ENCODE measurements at regions not wholly inside any gene's neighbourhood (a gene's known extent, or its start where the extent isn't known, plus 50 kb on each side); places are given as distances from the start of the nearest gene placed in this dataset.

GRCh38 chr17:79216391-79216790 is 141.8 kb downstream of the ENGASE start:
- DNase-seq (ENCODE audit: extremely low read depth, low read depth) = no peak

- no peak for DNase-seq (ENCODE audit: extremely low read depth, low read depth)
Measured at GRCh38 chr17:79215631-79216030, 141.0 kb downstream of the ENGASE start.

- no peak for DNase-seq (ENCODE audit: extremely low read depth, low read depth)
Measured at GRCh38 chr17:79214940-79215604, 140.4 kb downstream of the ENGASE start.

GRCh38 chr17:79214459-79214858 is 139.8 kb downstream of the ENGASE start:
- no peak for DNase-seq (ENCODE audit: extremely low read depth, low read depth)

- no peak for DNase-seq (ENCODE audit: extremely low read depth, low read depth)
Measured at GRCh38 chr17:79213305-79213704, 138.7 kb downstream of the ENGASE start.

GRCh38 chr17:79212149-79213087 is 137.8 kb downstream of the ENGASE start:
- DNase-seq (ENCODE audit: extremely low read depth, low read depth) = no peak

GRCh38 chr17:79211061-79211770 is 136.6 kb downstream of the ENGASE start:
- no peak for DNase-seq (ENCODE audit: extremely low read depth, low read depth)

GRCh38 chr17:79210638-79211037 is 136.0 kb downstream of the ENGASE start:
- DNase-seq (ENCODE audit: extremely low read depth, low read depth) = no peak

DNA sequence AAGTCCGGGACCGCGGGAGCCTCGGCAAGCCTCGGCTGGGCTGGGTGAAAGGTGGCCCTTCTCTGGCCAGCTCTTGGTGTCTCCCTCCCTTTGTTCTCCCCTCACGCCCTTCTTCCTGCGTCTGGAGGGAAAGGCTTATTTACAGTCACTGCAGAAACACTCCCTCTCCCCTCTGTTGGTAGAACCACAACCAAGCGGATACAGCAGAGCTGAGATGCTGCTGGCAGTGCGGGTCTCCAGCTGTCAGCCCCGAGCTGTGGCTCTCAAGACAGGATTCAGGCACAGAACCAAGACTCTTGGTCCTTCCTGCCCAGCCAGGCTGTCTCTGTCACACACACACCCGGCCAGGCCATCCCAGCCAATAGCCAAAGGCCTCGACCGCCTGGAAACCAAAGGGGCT is 133.3 kb downstream of the ENGASE start:
- DNase-seq (ENCODE audit: extremely low read depth, low read depth) = no peak

GRCh38 chr17:79205688-79206205 is 131.1 kb downstream of the ENGASE start:
- DNase-seq (ENCODE audit: extremely low read depth, low read depth) = no peak

DNA sequence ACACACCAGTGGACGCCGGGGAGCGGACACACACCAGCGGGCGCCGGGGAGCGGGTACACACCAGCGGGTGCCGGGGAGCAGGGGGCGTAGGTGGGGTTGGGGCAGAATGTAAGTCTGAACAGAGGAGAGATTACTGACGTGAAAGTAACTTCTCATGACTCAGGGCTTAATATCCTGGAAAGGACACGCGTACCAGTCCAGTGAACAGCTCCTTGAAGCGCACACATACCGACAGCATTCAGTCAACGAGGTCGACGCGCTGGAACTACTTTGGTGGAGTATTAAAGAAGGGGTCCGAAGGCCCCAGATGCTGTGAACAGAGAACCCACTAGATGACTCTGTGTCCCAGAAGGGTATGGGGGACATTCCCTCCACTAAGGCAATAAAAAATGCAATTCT is 129.6 kb downstream of the ENGASE start:
- no peak for DNase-seq (ENCODE audit: extremely low read depth, low read depth)

DNA sequence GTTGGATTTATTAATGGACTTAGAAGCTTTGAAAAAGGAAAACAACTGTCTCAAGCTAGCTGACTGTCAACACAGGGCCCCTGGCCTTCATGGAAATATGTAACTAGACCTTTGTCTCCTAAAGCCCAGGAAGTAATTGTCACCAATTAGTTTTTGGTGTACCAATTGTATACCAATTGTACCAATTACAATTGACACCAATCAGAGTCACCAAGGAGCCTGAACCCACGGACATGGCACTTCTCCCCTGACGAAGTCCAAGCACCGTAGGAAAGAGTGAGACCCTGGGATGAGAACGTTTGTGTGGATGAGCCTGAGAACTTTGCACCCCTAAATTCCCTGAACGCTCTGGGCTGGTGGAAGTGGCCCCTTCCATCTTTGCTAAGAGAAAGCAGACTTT is 129.0 kb downstream of the ENGASE start:
- DNase-seq (ENCODE audit: extremely low read depth, low read depth) = no peak

GRCh38 chr17:79203016-79203415 is 128.4 kb downstream of the ENGASE start:
- no peak for DNase-seq (ENCODE audit: extremely low read depth, low read depth)

DNA sequence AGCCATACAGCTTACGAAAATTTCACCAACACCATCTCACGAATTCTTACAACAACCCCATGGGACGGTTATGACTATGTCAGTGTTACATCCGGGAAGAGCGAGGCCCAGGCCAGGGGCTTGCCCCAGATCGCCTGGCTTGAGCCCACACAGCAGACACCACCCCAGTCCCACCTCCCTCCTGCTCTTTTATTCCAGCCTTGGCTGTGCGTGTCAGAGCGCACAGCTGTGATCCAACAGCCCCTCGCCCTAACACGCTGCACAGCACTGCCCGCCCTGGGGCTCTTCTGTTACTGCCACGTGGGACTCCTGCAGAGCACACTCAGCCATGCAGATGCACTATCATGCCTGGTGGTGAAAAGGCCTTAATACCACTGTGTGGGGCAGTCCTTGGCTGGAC is 127.9 kb downstream of the ENGASE start:
- DNase-seq (ENCODE audit: extremely low read depth, low read depth) = no peak

DNA sequence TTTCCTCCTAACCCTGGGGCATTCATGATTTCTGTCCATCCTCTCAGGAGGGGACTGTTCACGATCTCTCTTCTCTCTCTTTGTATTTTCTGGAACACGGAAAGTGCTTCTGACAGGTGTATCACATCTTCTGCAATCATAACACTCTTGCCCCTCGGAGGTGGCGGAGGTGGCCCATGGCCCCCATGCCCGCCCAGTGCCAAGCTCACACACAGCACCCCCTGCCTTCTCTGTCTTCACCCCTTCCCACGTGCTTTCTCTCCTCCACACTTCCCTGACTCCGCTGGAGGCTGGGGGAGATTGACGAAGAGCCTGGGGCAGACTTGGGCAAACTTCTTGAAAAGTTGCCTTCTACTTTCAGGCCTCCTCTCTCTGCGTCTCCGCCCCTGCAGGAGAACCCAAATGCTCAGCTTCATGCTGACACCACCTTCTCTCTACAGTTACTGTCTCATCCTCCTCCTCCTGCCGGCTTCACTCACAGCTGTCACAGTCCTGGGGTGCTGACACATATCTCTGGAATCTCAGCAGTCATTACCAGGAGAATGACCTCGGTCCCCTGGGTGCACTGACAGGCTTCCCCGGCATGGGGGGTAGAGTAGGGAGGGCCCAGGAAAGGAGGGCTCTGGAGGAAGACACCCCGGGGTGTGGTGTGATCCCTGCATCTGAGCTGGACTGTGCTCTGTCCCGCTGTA is 127.1 kb downstream of the ENGASE start:
- DNase-seq (ENCODE audit: extremely low read depth, low read depth) = no peak

DNA sequence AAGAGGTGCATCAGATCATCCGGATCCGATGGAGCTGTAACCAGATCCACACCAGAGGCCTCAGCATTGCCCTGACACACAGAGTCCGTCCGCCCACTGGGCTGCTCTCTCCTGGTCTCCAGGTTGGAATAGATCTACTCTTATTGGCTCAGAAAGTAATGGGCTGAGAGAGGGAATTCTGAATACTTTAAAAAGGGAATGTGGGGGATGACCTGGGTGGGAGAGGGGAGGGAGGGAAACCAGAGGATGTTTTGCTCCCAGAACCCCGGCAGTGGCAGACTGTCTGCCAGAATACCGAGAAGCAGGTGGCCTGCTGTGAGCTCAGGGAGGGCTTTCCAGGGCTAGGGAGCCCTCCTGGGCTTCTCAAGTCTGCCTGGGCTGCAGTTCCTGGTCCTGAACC is 126.5 kb downstream of the ENGASE start:
- DNase-seq (ENCODE audit: extremely low read depth, low read depth) = no peak

GRCh38 chr17:79196913-79197312 is 122.3 kb downstream of the ENGASE start:
- DNase-seq (ENCODE audit: extremely low read depth, low read depth) = no peak

- DNase-seq (ENCODE audit: extremely low read depth, low read depth) = peak; percentile 30
Measured at GRCh38 chr17:79192503-79193351, 118.1 kb downstream of the ENGASE start.

DNA sequence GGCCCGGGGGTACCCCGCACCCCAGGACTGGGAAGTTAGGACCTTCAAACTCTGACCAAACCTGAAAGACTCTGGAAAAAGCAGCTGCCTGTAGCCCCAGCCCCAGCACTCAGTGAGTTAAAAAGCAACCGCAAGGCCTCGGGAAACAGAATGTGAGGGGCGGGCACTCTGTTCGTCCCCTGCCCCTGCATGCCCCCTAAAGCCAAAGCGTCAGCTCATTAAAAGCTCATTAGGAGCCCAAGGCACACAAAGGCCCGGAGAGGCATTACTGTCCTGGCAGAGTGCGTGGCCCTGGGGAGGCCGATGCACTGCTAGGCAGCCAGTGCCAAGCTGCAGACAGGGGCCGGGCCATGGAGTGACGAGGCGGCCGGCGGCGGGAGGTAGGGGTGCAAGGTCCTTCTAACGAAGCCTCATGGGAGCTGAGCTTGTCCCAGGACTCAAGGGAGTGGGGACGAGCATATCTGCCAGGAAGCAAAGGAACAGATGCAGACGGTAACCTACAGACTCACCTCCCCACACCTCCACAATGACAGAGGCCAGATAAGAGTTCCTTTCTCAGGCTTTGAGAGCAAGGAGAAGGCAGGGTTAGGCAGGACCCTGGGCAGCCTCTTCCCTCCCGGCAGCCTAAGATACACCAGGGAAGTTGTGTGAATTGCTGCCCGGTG is 116.8 kb downstream of the ENGASE start:
- no peak for DNase-seq (ENCODE audit: extremely low read depth, low read depth)
